ENCODE measurements at regions not wholly inside any gene's neighbourhood (a gene's known extent, or its start where the extent isn't known, plus 50 kb on each side); places are given as distances from the start of the nearest gene placed in this dataset.
"Not testable (repeated sequence)": the region's sequence is repeated elsewhere in the genome, so short reads cannot be mapped to it uniquely, and the experiment has no call there.

GRCh38 chr13:70756088-70756487, 647.8 kb upstream of the KLHL1 start:
- no peak for DNase-seq

DNA sequence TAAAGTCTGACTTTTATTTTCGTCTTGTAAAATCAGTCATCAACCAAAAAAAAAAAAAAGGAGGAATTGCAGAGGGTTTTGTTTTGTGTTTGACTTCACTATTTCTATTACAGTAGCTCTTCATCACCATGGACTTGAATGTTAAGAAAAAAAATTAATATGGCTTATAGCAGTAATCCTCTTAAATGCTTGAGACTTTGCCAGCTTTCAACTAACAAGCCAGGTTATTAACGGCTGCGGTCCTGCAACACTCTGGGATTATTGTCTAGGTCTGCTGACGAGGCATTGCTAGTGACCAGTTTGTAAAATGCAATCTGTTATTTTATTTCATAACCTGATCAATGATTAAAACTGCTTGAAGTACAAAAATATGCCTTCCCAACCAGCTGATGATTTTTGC, 647.2 kb upstream of the KLHL1 start:
- DNase-seq: no peak

GRCh38 chr13:70747262-70747661, 639.0 kb upstream of the KLHL1 start:
- DNase-seq: no peak

- not testable (repeated sequence) for DNase-seq
Measured at GRCh38 chr13:70746469-70746868, 638.2 kb upstream of the KLHL1 start.

GRCh38 chr13:70736622-70737317, 628.5 kb upstream of the KLHL1 start:
- DNase-seq: no peak

DNA sequence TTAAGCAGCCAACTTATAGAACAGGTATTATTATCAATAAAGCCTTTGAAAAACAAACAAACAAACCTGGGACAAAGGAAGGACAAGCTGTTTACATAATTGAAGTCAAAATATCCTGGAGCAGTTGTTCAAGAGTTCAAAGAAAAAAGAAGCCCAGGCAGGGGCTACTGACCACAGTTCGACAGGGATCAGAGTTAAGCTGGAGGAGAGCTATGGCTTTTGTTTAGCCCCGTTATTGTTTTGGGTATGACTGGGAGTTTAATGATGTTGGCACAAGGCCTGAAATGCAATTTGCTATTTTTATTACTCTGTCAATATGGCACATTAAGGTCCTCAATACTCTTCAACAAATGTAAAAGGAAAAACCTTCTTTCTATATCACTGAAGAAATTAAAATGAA, 624.4 kb upstream of the KLHL1 start:
- no peak for DNase-seq

DNA sequence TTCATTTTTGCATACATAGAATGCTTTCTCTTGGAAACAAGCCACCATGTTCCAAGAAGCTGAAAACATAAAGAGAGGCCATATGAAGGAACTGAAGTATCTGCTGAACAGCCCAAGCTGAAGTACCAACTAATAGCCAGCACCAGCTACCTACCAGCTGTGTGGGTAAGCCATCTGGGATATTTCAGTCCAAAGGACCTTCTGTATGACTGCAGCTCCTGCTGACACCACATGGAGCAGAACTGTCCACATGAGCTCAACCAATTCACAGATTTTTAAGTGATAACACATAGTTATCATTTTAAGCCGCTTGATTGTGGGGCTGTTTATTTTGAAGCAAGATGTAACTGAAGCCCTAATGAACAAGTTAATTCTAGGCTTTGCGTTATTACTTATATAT, 621.1 kb upstream of the KLHL1 start:
- no peak for DNase-seq

GRCh38 chr13:70723732-70724131, 615.5 kb upstream of the KLHL1 start:
- DNase-seq: no peak

DNA sequence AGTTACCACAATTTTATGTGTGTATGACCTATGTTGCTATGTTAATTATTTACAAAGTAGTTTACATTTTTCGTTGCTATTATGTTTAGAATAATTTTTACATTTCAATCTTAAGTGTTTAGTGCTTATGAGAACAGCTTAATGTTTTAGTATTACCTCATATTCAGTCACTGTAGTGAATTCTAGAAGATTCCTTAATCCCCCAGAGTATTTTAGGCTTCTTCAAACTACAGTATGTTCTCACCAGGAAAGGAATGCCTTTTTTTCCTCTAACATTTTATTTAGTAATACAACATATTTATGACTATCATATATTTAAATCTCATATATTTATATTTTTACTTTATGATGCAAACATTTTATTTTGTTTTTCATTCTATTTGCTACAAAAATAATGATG, 612.1 kb upstream of the KLHL1 start:
- no peak for DNase-seq

DNA sequence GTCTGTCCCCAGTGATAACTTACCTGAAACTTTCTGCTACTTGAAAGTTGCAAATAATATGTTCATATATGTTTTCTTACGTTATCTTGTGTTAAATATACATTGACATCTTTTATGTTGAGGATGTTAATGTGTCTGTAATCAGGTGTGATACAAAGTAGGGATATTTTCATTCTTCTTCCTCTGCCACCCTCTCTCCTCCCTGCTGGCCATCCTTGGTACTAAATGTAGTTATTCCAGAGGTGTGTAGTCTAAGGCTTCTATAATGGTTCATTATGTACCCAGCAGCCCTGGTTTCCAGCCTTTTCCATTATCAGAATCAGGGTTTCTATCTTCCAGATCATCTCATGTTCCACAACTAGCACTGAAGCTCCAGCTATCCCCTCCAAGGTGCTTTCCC, 606.7 kb upstream of the KLHL1 start:
- DNase-seq: no peak

DNA sequence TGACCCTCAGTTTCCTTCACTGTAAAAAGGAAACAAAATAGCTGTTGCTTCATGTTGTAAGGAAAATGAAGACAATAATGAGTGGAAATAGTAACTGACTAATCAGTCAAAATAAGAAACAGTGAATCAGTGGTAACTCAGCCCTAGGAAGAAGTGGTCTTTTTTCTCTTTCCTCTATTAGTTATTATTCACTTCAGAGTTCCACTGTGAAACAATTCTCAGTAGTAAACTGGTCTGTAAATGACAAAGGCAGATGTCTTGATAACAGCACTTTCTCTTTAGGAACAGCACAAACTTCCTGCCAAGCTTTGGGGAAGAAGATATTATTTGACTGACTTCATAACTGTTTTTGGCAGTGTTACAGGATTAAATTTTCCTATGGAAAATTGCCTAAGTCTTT, 600.5 kb upstream of the KLHL1 start:
- DNase-seq: no peak

- DNase-seq: no peak
Measured at GRCh38 chr13:70703755-70704154, 595.5 kb upstream of the KLHL1 start.

DNA sequence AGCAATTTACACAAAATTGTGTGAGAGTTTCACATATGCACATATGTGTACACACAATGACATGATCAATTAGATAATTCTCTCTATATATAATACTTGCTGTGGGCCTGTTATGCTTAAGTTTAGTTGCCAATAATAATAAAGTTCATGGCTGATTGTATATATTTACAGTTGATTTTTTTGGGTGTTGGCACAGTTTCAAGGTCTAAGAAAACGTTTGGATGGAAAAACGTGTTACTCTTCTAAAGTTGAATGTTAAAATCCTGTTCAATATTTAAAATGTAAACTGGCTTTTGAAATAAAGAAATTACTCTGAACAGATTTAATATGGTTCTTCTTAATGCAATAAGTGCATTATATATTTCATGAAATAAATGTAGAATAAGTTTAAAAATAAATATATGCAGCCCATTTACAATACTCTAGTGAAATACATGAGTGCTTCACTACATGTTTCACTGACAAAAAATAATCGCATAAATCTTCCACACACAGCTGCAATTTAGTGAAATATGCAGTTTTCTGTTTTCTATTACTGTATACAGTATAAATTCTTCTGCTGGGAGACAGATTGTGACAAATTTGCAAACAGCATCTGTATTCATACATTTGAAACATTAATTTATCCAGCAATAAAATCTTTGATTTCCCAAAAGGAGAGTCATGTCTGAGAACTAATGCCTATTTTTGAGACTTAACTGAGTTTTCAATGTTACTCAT, 586.9 kb upstream of the KLHL1 start:
- DNase-seq: no peak

DNA sequence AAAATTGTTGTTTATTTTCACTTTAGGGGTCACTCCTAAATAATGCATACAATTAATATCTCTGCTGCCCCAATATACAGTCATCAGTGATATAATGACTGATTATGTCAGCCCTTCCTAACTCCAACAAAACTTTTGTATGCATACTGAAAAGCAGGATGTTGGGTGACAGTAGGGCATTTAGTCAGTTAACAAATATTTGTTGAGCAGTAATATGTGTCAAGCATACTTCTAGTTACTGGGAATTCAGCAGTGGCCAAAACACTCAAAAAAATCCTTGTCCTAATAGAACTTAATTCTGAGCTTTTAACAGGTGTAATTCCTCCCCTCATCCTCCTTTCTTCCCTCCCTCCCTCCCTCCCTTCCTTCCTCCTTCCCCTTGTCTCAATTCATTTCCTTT, 560.7 kb upstream of the KLHL1 start:
- DNase-seq: no peak

- no peak for DNase-seq
Measured at GRCh38 chr13:70668293-70668692, 560.0 kb upstream of the KLHL1 start.

GRCh38 chr13:70666883-70667556, 558.8 kb upstream of the KLHL1 start:
- DNase-seq: no peak

DNA sequence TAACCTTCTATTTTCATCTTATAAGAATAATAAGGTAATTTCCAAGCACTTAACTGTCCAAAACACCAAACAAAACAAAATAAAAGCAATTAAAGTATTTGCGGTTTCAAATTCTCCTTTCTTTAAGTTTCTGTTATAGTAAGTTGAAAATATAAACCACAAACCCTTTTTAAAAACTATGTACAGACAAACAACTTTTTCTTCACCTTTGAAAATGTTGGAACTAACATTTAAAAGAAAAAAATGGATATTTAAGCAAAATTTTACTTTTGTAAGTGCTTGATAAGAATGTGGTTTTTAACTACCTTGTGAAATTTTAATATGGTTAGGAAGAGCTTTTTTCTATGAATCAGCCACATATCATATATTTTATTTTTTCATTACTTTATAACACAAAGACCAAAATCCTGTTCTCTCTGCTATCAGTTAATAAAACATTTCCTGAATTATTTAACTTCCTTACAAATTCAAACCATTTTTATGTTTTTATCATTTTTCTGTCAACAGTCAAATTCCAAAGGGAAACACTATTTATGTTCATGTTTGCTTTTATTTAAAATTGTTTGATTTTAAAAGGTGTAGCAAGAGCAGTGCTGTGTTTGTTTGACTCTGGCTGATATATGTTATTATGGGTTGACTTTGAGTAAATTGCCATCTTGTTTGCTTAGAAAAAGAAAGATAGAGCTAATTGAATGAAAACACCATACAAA, 554.1 kb upstream of the KLHL1 start:
- no peak for DNase-seq

GRCh38 chr13:70644052-70644451, 535.8 kb upstream of the KLHL1 start:
- no peak for DNase-seq

- DNase-seq: no peak
Measured at GRCh38 chr13:70634893-70635292, 526.6 kb upstream of the KLHL1 start.

DNA sequence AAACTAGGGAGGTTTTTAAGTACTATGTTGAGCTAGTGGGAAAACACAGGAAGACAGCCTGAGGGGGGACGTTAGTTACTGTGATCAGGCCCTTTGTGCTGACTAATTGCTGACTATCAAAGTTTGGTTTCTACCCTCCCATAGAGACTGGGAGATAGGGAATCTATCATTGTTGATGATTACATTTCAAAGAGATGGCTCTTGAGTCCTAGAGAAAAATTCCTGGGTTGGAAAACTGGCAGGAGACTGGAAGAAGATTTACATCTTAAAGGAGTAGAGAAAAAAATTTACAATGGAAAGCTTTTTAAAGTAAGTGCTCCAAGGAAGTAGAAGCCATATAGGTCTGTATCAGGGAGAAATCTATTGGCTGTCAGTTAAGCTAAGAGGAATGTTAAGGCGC, 522.0 kb upstream of the KLHL1 start:
- no peak for DNase-seq

GRCh38 chr13:70623239-70623638, 515.0 kb upstream of the KLHL1 start:
- no peak for DNase-seq

DNA sequence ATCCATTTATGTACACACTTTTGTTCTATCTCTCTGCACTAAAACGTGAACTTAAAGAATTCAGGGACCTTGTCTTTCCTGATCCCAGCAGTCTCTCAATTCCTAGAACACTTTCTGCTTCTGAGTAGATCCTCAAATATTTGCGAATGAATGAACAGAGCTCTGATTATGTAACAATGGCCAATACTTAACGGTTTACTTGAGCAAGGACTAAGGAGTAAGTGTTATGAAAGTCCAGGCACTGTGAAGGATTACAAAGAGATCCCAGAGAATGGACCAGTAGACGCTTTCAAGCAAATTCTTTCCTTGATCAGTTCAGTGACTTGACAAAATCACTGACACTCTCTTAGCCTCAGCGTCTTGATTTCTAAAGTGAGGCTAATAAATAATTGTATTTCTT, 514.5 kb upstream of the KLHL1 start:
- no peak for DNase-seq

- no peak for DNase-seq
Measured at GRCh38 chr13:70619936-70620335, 511.7 kb upstream of the KLHL1 start.

- DNase-seq: no peak
Measured at GRCh38 chr13:70616847-70617246, 508.6 kb upstream of the KLHL1 start.

Measured in activated CD4-positive, alpha-beta T cell treated with anti-CD3 and anti-CD28 coated beads for 48 hours (primary cell).